ENCODE measurements at regions not wholly inside any gene's neighbourhood (a gene's known extent, or its start where the extent isn't known, plus 50 kb on each side); places are given as distances from the start of the nearest gene placed in this dataset.

GRCh38 chr6:15145821-15146220, 100.0 kb upstream of the JARID2 start:
- Histone ChIP-seq H3K36me3 (ENCODE audit: control insufficient read depth, insufficient read depth, low read length) (no peaks in the 10 kb centered on the region), H3K79me2 (no peaks in the 10 kb centered on the region), H3K9me3 (ENCODE audit: control insufficient read depth, low read length) (no peaks in the 10 kb centered on the region), H3K4me1 (no peaks in the 10 kb centered on the region), H3K27ac (no peak overlapping the region), H3K9ac (no peak overlapping the region), H3K27me3 (ENCODE audit: control insufficient read depth, insufficient read depth, low read length) (no peaks in the 10 kb centered on the region), H2AFZ (no peak overlapping the region), H3K4me2 (ENCODE audit: low read length) (no peak overlapping the region), H3K4me3 (ENCODE audit: low read depth, low read length) (no peak overlapping the region)
- no peak for TF ChIP-seq CTCF (IDR thresholded peaks at IDR 0.05)

- no peak overlapping the region for H3K27ac ChIP-seq
- no peak overlapping the region for H3K4me2 ChIP-seq (ENCODE audit: low read length)
- H2AFZ ChIP-seq, result no peak overlapping the region
- no peaks in the 10 kb centered on the region for H3K27me3 ChIP-seq (ENCODE audit: control insufficient read depth, insufficient read depth, low read length)
- H3K9ac ChIP-seq, result no peak overlapping the region
- H3K4me3 ChIP-seq (ENCODE audit: low read depth, low read length), result no peak overlapping the region
- no peaks in the 10 kb centered on the region for H3K4me1 ChIP-seq
- no peak for TF ChIP-seq CTCF (IDR thresholded peaks at IDR 0.05)
- H3K79me2 ChIP-seq, result no peaks in the 10 kb centered on the region
- H3K36me3 ChIP-seq (ENCODE audit: control insufficient read depth, insufficient read depth, low read length), result no peaks in the 10 kb centered on the region
- H3K9me3 ChIP-seq (ENCODE audit: control insufficient read depth, low read length), result no peaks in the 10 kb centered on the region
Measured at GRCh38 chr6:15147827-15148226, 98.0 kb upstream of the JARID2 start.

- Histone ChIP-seq H3K27me3 (ENCODE audit: control insufficient read depth, insufficient read depth, low read length) (no peaks in the 10 kb centered on the region), H2AFZ (no peak overlapping the region), H3K9me3 (ENCODE audit: control insufficient read depth, low read length) (no peaks in the 10 kb centered on the region), H3K27ac (no peak overlapping the region), H3K36me3 (ENCODE audit: control insufficient read depth, insufficient read depth, low read length) (no peaks in the 10 kb centered on the region), H3K4me2 (ENCODE audit: low read length) (no peak overlapping the region), H3K9ac (no peak overlapping the region), H3K4me1 (no peaks in the 10 kb centered on the region), H3K4me3 (ENCODE audit: low read depth, low read length) (no peak overlapping the region), H3K79me2 (no peaks in the 10 kb centered on the region)
- no peak for TF ChIP-seq CTCF (IDR thresholded peaks at IDR 0.05)
Measured at GRCh38 chr6:15148356-15148946, 97.4 kb upstream of the JARID2 start.

GRCh38 chr6:15150207-15150606, 95.7 kb upstream of the JARID2 start:
- no peak overlapping the region for H3K9ac ChIP-seq
- H3K4me2 ChIP-seq (ENCODE audit: low read length), result no peak overlapping the region
- H3K9me3 ChIP-seq (ENCODE audit: control insufficient read depth, low read length), result no peaks in the 10 kb centered on the region
- H3K79me2 ChIP-seq, result no peaks in the 10 kb centered on the region
- no peaks in the 10 kb centered on the region for H3K4me1 ChIP-seq
- no peak overlapping the region for H2AFZ ChIP-seq
- no peak overlapping the region for H3K27ac ChIP-seq
- no peak overlapping the region for H3K4me3 ChIP-seq (ENCODE audit: low read depth, low read length)
- no peaks in the 10 kb centered on the region for H3K27me3 ChIP-seq (ENCODE audit: control insufficient read depth, insufficient read depth, low read length)
- TF ChIP-seq CTCF (IDR thresholded peaks at IDR 0.05), result no peak
- H3K36me3 ChIP-seq (ENCODE audit: control insufficient read depth, insufficient read depth, low read length), result no peaks in the 10 kb centered on the region

- Histone ChIP-seq H3K36me3 (ENCODE audit: control insufficient read depth, insufficient read depth, low read length) (no peaks in the 10 kb centered on the region), H3K4me3 (ENCODE audit: low read depth, low read length) (no peak overlapping the region), H3K9me3 (ENCODE audit: control insufficient read depth, low read length) (no peaks in the 10 kb centered on the region)
Measured at GRCh38 chr6:15152700-15153099, 93.2 kb upstream of the JARID2 start.

More at GRCh38 chr6:15152700-15153099, 93.2 kb upstream of the JARID2 start:
- Histone ChIP-seq H3K27me3 (ENCODE audit: control insufficient read depth, insufficient read depth, low read length) (no peaks in the 10 kb centered on the region), H3K27ac (no peak overlapping the region), H3K4me1 (no peaks in the 10 kb centered on the region), H3K79me2 (no peaks in the 10 kb centered on the region), H3K9ac (no peak overlapping the region), H2AFZ (no peak overlapping the region), H3K4me2 (ENCODE audit: low read length) (no peak overlapping the region)
- no peak for TF ChIP-seq CTCF (IDR thresholded peaks at IDR 0.05)

Data from parathyroid adenoma (tissue), 2 donors.